ENCODE measurements at regions not wholly inside any gene's neighbourhood (a gene's known extent, or its start where the extent isn't known, plus 50 kb on each side); places are given as distances from the start of the nearest gene placed in this dataset.

- intact Hi-C loops (cut with micrococcal nuclease; ENCODE audit: unreplicated experiment) = no loop called here
- DNase-seq = no peak
- Histone ChIP-seq H3K27ac (no peak overlapping the region), H3K9me3 (ENCODE audit: insufficient read depth, low read depth) (peaks cover 11% of the 10 kb centered on the region), H4K20me1 (ENCODE audit: insufficient read depth) (no peaks in the 10 kb centered on the region), H3K36me3 (ENCODE audit: low read depth) (no peaks in the 10 kb centered on the region), H2AFZ (no peak overlapping the region), H3K9me2 (ENCODE audit: insufficient read depth) (no peaks in the 10 kb centered on the region), H3K79me2 (ENCODE audit: low read depth) (no peaks in the 10 kb centered on the region), H3F3A (ENCODE audit: insufficient read depth, low read depth) (no peaks in the 10 kb centered on the region), H3K27me3 (ENCODE audit: insufficient read depth, low read depth) (no peaks in the 10 kb centered on the region), H3K4me2 (no peak overlapping the region), H3K4me3 (no peak overlapping the region), H3K4me1 (replicated peaks; ENCODE audit: insufficient read depth) (no peaks in the 10 kb centered on the region)
- BruUV-seq (replicated peaks) = no TSS peak
- ChIA-PET POLR2A (ENCODE audit: unreplicated experiment) (no interaction called here), CTCF (no interaction called here)
- TF ChIP-seq EZH2 (IDR thresholded peaks at IDR 0.05; ENCODE audit: low read depth) = no peak
- TF ChIP-seq CTCF (conservative IDR thresholded peaks at IDR 0.05) = no peak
Measured at GRCh38 chr3:175919133-175919532, 1060.0 kb downstream of the NAALADL2 start.

GRCh38 chr3:175916191-175916934 lies 1057.2 kb downstream of the NAALADL2 start:
- POLR2A ChIA-PET (ENCODE audit: unreplicated experiment) = no interaction called here
- H3K4me1 ChIP-seq (replicated peaks; ENCODE audit: insufficient read depth) = no peaks in the 10 kb centered on the region
- intact Hi-C loops (cut with micrococcal nuclease; ENCODE audit: unreplicated experiment) = no loop called here
- BruUV-seq (replicated peaks) = no TSS peak
- DNase-seq = no peak
- no peak overlapping the region for H2AFZ ChIP-seq
- H3K27ac ChIP-seq = no peak overlapping the region
- H3K9me3 ChIP-seq (ENCODE audit: insufficient read depth, low read depth) = peaks cover 11% of the 10 kb centered on the region
- H3K27me3 ChIP-seq (ENCODE audit: insufficient read depth, low read depth) = no peaks in the 10 kb centered on the region
- H3K4me2 ChIP-seq = no peak overlapping the region
- H3K79me2 ChIP-seq (ENCODE audit: low read depth) = no peaks in the 10 kb centered on the region
- TF ChIP-seq CTCF (conservative IDR thresholded peaks at IDR 0.05) (no peak), EZH2 (IDR thresholded peaks at IDR 0.05; ENCODE audit: low read depth) (no peak)
- no peaks in the 10 kb centered on the region for H3K36me3 ChIP-seq (ENCODE audit: low read depth)
- no peak overlapping the region for H3K4me3 ChIP-seq
- CTCF ChIA-PET = no interaction called here
- no peaks in the 10 kb centered on the region for H3F3A ChIP-seq (ENCODE audit: insufficient read depth, low read depth)
- no peaks in the 10 kb centered on the region for H4K20me1 ChIP-seq (ENCODE audit: insufficient read depth)
- H3K9me2 ChIP-seq (ENCODE audit: insufficient read depth) = no peaks in the 10 kb centered on the region

- ChIA-PET POLR2A (ENCODE audit: unreplicated experiment) (no interaction called here), CTCF (no interaction called here)
- Histone ChIP-seq H3K27ac (no peak overlapping the region), H3K36me3 (ENCODE audit: low read depth) (no peaks in the 10 kb centered on the region), H3F3A (ENCODE audit: insufficient read depth, low read depth) (no peaks in the 10 kb centered on the region), H3K4me1 (replicated peaks; ENCODE audit: insufficient read depth) (no peaks in the 10 kb centered on the region), H3K9me2 (ENCODE audit: insufficient read depth) (no peaks in the 10 kb centered on the region), H2AFZ (no peak overlapping the region), H3K4me2 (no peak overlapping the region), H3K4me3 (no peak overlapping the region), H3K9me3 (ENCODE audit: insufficient read depth, low read depth) (peaks cover 11% of the 10 kb centered on the region), H3K79me2 (ENCODE audit: low read depth) (no peaks in the 10 kb centered on the region), H3K27me3 (ENCODE audit: insufficient read depth, low read depth) (no peaks in the 10 kb centered on the region), H4K20me1 (ENCODE audit: insufficient read depth) (no peaks in the 10 kb centered on the region)
- intact Hi-C loops (cut with micrococcal nuclease; ENCODE audit: unreplicated experiment) = no loop called here
- BruUV-seq (replicated peaks) = no TSS peak
- no peak for DNase-seq
- TF ChIP-seq CTCF (conservative IDR thresholded peaks at IDR 0.05) (no peak), EZH2 (IDR thresholded peaks at IDR 0.05; ENCODE audit: low read depth) (no peak)
Measured at GRCh38 chr3:175914785-175915184, 1055.7 kb downstream of the NAALADL2 start.

Data from PC-9 (cell line).